GM19455 (cell line): ENCODE measurements at regions not wholly inside any gene's neighbourhood (a gene's known extent, or its start where the extent isn't known, plus 50 kb on each side); places are given as distances from the start of the nearest gene placed in this dataset.
"Not testable (repeated sequence)": the region's sequence is repeated elsewhere in the genome, so short reads cannot be mapped to it uniquely, and the experiment has no call there.

Source experiments
- ATAC-seq: cut with Tn5 transposase; IDR thresholded peaks from one replicate; pipeline ENCODE4 v1.9.1; 2021; ENCODE audit not compliant: unreplicated experiment

DNA sequence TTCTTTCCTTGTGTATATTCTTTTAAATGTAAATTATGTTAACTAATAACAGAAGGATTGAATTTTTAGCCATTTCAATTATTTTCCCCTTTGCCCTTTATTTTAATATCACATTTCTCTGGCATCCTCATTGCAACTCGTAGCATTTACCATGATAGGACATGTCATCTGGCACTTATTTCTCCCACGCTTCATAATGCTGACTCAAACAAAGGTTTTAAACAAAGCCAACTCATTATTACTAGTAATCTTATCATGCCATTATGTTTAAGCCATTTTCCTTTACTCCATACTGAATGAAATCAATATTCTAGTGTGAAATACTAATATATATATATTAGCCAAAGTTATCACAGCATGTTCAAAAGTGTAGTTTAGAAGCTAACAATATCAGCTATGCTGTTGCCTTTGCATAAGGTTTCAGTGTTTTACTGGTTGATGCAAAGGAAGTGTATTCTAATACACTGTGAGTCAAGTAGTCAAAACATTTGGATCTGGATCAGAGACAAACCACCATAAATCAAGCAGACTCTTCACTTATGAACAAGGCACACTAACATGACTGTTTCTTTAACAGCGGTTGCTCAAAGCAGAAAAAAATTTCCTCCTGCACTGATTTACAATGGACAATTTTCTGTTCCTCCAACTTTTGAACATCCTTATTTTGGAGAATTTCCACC, 281.6 kb downstream of the SLC7A11 start:
- no peak for ATAC-seq

- no peak for ATAC-seq
These were observed 284.3 kb downstream of the SLC7A11 start for GRCh38 chr4:137957806-137958205.

DNA sequence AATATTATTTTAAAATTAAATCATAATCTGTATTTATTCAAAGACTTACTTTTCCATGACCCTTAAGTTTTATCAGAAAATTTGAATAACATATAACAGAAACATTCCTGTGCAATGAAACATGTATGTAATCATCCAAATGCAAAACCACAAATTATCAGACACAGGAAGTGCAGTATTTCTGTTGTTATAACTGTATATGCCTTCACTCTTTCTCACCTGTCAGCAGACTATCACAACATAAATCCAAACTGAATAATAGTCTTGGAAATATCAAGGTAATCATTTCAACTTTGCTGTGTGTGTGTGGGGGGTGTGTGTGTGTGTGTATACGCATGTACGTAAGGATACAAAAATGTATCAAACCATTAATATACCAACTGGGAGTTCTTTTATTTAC, 285.9 kb downstream of the SLC7A11 start:
- no peak for ATAC-seq

DNA sequence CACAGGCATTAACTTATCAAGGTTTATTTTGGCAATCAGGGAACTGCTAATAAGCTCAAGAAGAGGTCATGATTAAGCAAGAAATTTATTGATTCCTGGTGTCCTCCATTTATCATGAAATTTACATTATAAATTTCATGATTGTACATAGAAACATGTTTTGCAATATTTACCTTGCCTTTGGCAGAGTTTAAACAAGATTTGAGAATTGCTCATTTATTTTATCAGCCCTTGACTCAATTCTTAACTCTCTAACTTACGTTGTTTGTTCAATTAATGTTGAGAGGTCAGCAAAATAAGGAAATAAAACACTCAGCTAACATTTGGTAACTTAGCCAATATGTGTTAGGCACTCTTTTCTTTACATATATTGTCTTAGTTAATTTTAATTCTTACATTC, 286.6 kb downstream of the SLC7A11 start:
- no peak for ATAC-seq

- no peak for ATAC-seq
These were observed 290.0 kb downstream of the SLC7A11 start for GRCh38 chr4:137952116-137952515.

- ATAC-seq: no peak
These were observed 291.9 kb downstream of the SLC7A11 start for GRCh38 chr4:137950286-137950685.

DNA sequence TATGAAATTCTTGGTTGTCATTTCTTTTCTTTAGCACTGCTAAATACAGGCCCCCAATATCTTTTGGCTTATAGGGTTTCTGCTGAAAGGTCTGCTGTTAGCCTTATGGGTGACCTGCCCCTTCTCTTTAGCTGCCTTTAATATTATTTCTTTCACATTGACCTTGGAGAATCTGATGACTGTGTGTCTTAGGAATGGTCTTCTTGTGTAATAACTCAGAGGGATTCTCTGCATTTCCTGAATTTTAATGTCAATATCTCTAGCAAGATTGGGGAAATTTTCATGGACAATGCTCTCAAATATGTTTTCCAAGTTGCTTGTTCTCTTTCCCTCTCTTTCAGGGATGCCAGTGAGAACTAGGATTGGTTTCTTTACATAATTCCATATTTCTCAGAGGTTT, 292.4 kb downstream of the SLC7A11 start:
- ATAC-seq: no peak

DNA sequence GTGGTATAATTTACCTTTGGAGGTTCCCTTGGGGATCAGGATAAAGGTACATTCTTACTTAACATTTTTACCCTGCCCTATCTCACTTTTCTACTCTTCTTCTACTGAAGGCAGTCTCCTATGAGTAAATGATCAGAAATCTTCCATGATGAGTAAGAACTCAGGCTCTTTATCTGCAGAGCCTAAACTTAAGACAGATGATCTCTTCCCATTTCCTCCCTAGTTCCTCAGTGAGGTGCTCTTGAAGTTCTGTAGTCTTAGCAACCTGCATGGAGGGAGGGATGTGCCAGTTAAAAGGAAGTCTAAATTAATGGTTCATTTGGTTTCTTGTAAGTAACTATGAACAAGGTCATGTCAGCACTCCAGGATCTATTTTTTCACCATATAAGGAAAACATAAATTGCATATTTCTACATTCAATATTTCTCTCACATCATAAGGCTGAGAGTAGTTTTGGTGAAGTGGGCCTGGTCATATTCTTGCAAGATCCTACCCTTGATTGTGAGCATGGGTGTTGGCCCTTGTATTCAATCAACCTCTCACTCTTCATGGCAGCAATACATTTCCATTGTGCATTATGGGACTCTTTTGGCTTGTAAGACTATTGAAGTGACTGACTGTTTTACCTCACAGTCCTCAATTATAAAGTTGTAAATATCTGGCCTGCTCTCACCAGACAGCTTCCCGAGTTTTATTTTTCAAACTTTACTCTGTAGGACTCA, 295.5 kb downstream of the SLC7A11 start:
- ATAC-seq: no peak

- ATAC-seq: not testable (repeated sequence)
These were observed 299.3 kb downstream of the SLC7A11 start for GRCh38 chr4:137942815-137943214.

DNA sequence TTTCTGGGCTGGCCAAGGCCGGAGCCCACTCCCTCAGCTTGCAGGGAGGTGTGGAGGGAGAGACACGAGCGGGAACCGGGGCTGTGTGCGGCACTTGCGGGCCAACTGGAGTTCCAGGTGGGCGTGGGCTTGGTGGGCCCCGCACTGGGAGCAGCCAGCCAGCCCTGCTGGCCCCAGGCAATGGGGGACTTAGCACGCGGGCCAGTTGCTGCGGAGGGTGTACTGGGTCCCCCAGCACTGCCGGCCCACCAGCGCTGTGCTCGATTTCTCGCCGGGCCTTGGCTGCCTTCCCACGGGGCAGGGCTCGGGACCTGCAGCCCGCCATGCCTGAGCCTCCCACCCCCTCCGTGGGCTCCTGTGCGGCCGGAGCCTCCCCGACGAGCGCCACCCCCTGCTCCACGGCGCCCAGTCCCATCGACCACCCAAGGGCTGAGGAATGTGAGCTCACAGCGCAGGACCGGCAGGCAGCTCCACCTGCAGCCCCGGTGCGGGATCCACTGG, 300.1 kb downstream of the SLC7A11 start:
- not testable (repeated sequence) for ATAC-seq

DNA sequence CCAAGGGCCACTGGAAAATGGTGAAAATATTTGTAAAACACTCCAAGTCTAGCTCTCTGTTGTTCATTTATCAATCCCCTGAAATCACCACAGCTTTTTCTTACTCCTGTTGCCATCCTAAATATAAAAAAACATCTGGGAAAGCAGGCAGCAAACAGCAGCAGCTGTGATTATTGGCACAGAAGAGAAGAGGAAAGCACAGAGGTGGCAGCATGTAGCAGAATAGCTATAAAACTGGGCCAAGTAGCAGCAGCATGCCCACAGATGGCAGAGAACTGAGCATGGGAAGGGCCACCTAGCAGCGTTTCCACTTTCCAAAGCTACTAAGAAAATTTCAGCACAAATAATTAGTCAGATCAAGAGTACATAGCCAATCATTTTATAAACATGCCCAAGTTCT, 307.2 kb downstream of the SLC7A11 start:
- ATAC-seq: no peak

DNA sequence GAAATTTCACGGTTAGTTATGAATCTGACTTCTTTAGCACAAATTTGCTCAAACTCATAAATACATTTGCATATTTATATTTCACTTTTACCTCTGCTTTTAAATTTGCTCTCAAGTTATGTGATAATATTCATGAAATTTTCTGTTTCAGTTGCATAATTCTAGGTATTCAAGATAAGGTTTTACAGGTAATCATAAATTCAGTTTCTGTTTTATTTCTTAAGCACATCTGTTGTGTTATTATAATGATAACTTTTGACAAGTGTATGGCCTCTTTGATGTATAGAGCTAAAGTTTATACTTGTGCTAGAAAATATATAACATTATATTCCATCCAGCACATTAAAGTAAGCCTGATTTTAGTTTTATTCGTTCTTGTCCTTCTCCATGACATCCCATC, 308.1 kb downstream of the SLC7A11 start:
- ATAC-seq: no peak

GRCh38 chr4:137927972-137928371, 314.2 kb downstream of the SLC7A11 start:
- no peak for ATAC-seq

- ATAC-seq: no peak
These were observed 318.7 kb downstream of the SLC7A11 start for GRCh38 chr4:137923494-137923893.

DNA sequence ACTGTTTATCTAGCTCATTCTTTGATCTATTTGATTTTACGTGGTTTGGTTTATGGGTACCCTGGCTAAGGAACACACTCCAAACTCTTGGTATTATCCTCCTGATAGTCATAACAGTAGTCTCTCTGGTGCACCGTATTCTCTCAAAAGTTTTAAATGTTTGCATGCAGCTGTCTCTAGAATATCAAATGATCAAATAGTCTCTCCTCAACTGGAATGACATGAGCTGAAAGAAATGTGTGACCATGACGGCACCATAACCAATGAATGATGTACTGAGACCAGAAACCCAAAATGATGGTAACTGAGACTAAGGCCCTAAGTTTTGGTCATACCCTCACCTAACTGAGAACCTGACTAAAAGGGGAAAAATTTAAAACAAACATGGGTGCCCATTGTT, 319.4 kb downstream of the SLC7A11 start:
- no peak for ATAC-seq

DNA sequence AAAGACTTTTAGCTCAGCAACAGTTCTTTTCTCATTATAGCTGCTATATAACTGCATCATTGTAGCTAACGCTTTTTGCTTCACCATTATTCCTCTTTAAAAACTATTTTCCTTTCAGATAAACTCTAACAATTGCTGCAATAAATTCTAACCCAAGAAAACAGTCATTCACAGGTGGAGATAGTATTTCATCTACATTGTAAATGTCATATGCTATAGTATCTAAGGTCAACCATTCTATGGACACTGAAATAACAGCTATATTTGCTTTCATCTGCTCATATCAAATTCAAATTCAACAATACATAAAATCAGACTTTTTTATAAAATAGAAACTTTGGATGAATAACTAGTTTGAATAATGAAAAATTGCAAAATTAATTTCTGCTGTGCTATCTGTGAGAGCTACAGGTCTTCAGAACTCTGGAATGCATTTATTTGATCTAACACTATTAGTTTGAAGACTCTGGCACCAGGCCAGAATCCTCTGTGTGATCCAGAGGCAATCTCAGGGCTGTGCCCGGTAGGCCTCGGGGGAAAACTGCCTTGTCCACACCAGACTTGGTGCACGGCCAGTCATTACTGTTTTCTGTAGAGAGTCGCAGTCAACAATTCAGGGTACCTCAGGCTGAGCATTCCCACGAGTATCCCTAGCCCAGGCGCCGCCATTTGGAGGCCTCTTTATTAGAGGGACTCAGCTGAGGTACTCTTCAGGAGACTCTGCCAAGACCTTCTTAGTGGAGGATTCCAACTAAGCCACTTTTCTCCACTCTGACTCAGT, 332.4 kb downstream of the SLC7A11 start:
- no peak for ATAC-seq

GRCh38 chr4:137905930-137906329, 336.2 kb downstream of the SLC7A11 start:
- ATAC-seq: no peak

- ATAC-seq: no peak
These were observed 341.0 kb downstream of the SLC7A11 start for GRCh38 chr4:137901114-137901513.

DNA sequence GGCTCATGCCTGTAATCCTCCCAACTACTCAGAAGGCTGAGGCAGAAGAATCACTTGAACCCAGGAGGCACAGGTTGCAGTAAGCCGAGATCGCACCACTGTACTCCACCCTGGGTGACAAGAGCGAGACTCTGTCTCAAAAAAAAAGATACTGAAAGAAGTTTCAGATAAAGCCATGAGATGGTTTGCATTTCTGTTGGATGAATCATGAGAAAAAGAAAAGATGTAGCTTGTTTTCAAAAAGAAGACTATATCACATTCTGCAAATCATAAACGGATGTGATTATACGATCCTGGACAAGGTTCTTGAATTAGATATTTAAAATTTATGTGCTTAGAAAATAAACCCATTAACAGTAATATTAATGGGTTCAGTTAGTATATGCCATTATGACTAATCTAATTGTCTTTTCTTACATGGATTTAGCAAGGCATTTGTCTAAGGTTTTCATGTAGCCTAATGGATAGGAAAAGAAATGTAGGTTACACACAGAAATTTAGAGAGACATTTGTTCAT, 345.9 kb downstream of the SLC7A11 start:
- no peak for ATAC-seq

DNA sequence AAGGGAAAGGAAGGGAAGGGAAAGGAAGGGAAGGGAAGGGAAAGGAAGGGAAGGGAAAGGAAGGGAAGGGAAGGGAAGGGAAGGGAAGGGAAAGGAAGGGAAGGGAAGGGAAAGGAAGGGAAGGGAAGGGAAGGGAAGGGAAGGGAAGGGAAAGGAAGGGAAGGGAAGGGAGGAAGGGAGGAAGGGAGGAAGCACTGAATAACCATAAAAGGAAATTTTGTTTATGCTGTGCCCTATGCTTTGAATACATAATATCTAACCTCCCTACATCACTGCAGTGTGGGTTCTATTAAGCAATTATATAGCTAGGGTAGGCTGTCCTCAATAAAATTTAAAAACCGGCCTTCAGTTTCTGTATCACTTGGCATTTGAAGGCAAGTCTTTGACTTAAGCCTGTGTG, 346.6 kb downstream of the SLC7A11 start:
- not testable (repeated sequence) for ATAC-seq

GRCh38 chr4:137892134-137892533, 350.0 kb downstream of the SLC7A11 start:
- no peak for ATAC-seq

GRCh38 chr4:137890812-137891211, 351.3 kb downstream of the SLC7A11 start:
- ATAC-seq: no peak
